Thyroid gland (tissue), 4 donors: ENCODE measurements at regions not wholly inside any gene's neighbourhood (a gene's known extent, or its start where the extent isn't known, plus 50 kb on each side); places are given as distances from the start of the nearest gene placed in this dataset.

Experiments
- CTCF ChIP-seq, 6 experiments: fragments of 200-600 bp in 3 of 6; fragments of 450-650 bp in 3 of 6; sonication (generic) in 3 of 6; IDR thresholded peaks; one replicate each; pipeline ENCODE4 v1.5.1; 2016 to 2019; ENCODE audit warnings: antibody characterized with exemption in 6 of 6, mild to moderate bottlenecking in 2 of 6, inconsistent platforms in 1 of 6, moderate library complexity in 1 of 6
- POLR2A ChIP-seq, 2 donors: fragments of 450-650 bp; IDR thresholded peaks; one replicate each; pipeline ENCODE4 v1.6.1; 2017; ENCODE audit warnings: antibody characterized with exemption in 2 of 2, mild to moderate bottlenecking in 2 of 2, moderate library complexity in 1 of 2

- TF ChIP-seq POLR2A (IDR thresholded peaks at IDR 0.05) (no peak), CTCF (IDR thresholded peaks at IDR 0.05) (no peak)
Observed at GRCh38 chr3:73235768-73236167, 174.3 kb downstream of the EBLN2 start.
